ENCODE measurements at regions not wholly inside any gene's neighbourhood (a gene's known extent, or its start where the extent isn't known, plus 50 kb on each side); places are given as distances from the start of the nearest gene placed in this dataset.

GRCh38 chr16:9402293-9402860 lies 310.9 kb downstream of the HAPSTR1 start (continued):
- TF ChIP-seq ATF6 (CRISPR knock-in tag; IDR thresholded peaks at IDR 0.05) = no peak

- TF ChIP-seq ESRRA (CRISPR knock-in tag; IDR thresholded peaks at IDR 0.05; ENCODE audit: borderline replicate concordance) = no peak
- no peak for TF ChIP-seq ZNF121 (CRISPR knock-in tag; IDR thresholded peaks at IDR 0.05)
- no peak for TF ChIP-seq ERG (CRISPR knock-in tag; IDR thresholded peaks at IDR 0.05)
- no peak for TF ChIP-seq ZNF219 (CRISPR knock-in tag; IDR thresholded peaks at IDR 0.05; ENCODE audit: borderline replicate concordance)
- TF ChIP-seq PRDM15 (CRISPR knock-in tag; IDR thresholded peaks at IDR 0.05) = no peak
- no peak for TF ChIP-seq MAX (CRISPR knock-in tag; IDR thresholded peaks at IDR 0.05)
- TF ChIP-seq, protein P1, sequence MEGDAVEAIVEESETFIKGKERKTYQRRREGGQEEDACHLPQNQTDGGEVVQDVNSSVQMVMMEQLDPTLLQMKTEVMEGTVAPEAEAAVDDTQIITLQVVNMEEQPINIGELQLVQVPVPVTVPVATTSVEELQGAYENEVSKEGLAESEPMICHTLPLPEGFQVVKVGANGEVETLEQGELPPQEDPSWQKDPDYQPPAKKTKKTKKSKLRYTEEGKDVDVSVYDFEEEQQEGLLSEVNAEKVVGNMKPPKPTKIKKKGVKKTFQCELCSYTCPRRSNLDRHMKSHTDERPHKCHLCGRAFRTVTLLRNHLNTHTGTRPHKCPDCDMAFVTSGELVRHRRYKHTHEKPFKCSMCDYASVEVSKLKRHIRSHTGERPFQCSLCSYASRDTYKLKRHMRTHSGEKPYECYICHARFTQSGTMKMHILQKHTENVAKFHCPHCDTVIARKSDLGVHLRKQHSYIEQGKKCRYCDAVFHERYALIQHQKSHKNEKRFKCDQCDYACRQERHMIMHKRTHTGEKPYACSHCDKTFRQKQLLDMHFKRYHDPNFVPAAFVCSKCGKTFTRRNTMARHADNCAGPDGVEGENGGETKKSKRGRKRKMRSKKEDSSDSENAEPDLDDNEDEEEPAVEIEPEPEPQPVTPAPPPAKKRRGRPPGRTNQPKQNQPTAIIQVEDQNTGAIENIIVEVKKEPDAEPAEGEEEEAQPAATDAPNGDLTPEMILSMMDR (IDR thresholded peaks at IDR 0.05) = no peak
- TF ChIP-seq FOXK1 (CRISPR knock-in tag; IDR thresholded peaks at IDR 0.05) = no peak
- no peak for TF ChIP-seq RELA (CRISPR knock-in tag; IDR thresholded peaks at IDR 0.05; ENCODE audit: borderline replicate concordance)
- no peak for TF ChIP-seq ZNF138 (CRISPR knock-in tag; conservative IDR thresholded peaks at IDR 0.05)
- no peak for TF ChIP-seq ZNF281 (CRISPR knock-in tag; IDR thresholded peaks at IDR 0.05)
- TF ChIP-seq ZNF232 (CRISPR knock-in tag; IDR thresholded peaks at IDR 0.05) = no peak
- Mint-ChIP-seq H3K27ac (no peak overlapping the region), H3K9me3 (no peaks in the 10 kb centered on the region), H3K36me3 (no peaks in the 10 kb centered on the region), H3K4me1 (peaks cover 18% of the 10 kb centered on the region), H3K27me3 (ENCODE audit: low read depth) (peaks cover 6% of the 10 kb centered on the region; the same call in 1 of the 2 replicates), H3K4me3 (no peak overlapping the region)
- no peak for ATAC-seq
- CTCF ChIA-PET = no interaction called here
- POLR2A ChIA-PET = no interaction called here
- DNase-seq (ENCODE audit: low spot score) = no peak
Observed at GRCh38 chr16:9404811-9405210, 313.4 kb downstream of the HAPSTR1 start.

All from WTC11 (cell line).